HepG2 (cell line): ENCODE measurements at regions not wholly inside any gene's neighbourhood (a gene's known extent, or its start where the extent isn't known, plus 50 kb on each side); places are given as distances from the start of the nearest gene placed in this dataset.

Experiments used
- ATAC-seq: fragments of 200-7000 bp; cut with Tn5 transposase; 3 replicates; pipeline ENCODE4 v1.9.1; 2020; ENCODE audit warnings: mild to moderate bottlenecking, moderate library complexity
- BruUV-seq: library from RNA; stranded (reverse); fragments of 400-500 nt; replicated peaks from 2 replicates; lab custom pipeline; 2021; lab: Mats Ljungman, UMichigan
- CTCF ChIA-PET: fragments of 300-600 bp; formaldehyde crosslinking; extraction: SDS; loops from one replicate; lab custom pipeline; 2021; ENCODE audit warnings: low total read pairs, inconsistent platforms, low intra/inter-chr PET ratio; lab: Yijun Ruan, JAX
- POLR2A ChIA-PET: fragments of 350-600 bp; sonication (Branson Sonifier 250); formaldehyde crosslinking; loops from one replicate; lab custom pipeline; 2020; ENCODE audit warnings: antibody characterized with exemption, inconsistent platforms; lab: Yijun Ruan, JAX
- DNase-seq: peaks from one replicate; pipeline ENCODE4 v3.0.0-alpha.2; 2015; ENCODE audit warnings: low spot score
- FAIRE-seq: peaks from 3 replicates; lab custom pipeline; 2011; peaks lifted over from hg19 to GRCh38; lab: Jason Lieb, UNC
- H2AFZ ChIP-seq: one replicate; pipeline ENCODE4 v1.6.1; 2011; ENCODE audit warnings: low read length, inconsistent platforms
- H3K27ac ChIP-seq: fragments of 300-600 bp; 3 replicates; pipeline ENCODE4 v1.8.0; 2011; ENCODE audit warnings: mixed run types, mild to moderate bottlenecking, mixed read lengths, low read length, inconsistent platforms; ENCODE audit not compliant: insufficient read depth; ENCODE audit errors: extremely low read length
- H3K27me3 ChIP-seq, 2 experiments: fragments of 200-600 bp in 1 of 2; 2 replicates in 1 of 2; 3 replicates in 1 of 2; pipeline versions ENCODE4 v1.6.0 to v1.8.0; 2011; ENCODE audit warnings: low read length in 2 of 2, mild to moderate bottlenecking in 2 of 2, moderate library complexity in 2 of 2, inconsistent platforms in 1 of 2; ENCODE audit not compliant: insufficient read depth in 2 of 2, control insufficient read depth in 1 of 2
- H3K36me3 ChIP-seq, 2 experiments: fragments of 200-600 bp in 1 of 2; replicated peaks in 1 of 2; 2 replicates in 1 of 2; 3 replicates in 1 of 2; pipeline versions ENCODE4 v1.5.1 to v1.8.0; 2011; ENCODE audit warnings: low read length in 2 of 2, inconsistent platforms in 1 of 2; ENCODE audit not compliant: insufficient read depth in 2 of 2, control insufficient read depth in 1 of 2
- H3K4me1 ChIP-seq: 2 replicates; pipeline ENCODE4 v1.5.1; 2012; ENCODE audit warnings: low read length, inconsistent platforms; ENCODE audit not compliant: insufficient read depth
- H3K4me2 ChIP-seq: 2 replicates; pipeline ENCODE4 v1.6.0; 2011; ENCODE audit warnings: low read depth, low read length, inconsistent platforms
- H3K4me3 ChIP-seq, 3 experiments: fragments of 200-600 bp in 1 of 3; sonication (generic), shearing (Covaris generic) in 1 of 3; replicated peaks in 1 of 3; 2 replicates each; pipeline ENCODE4 v1.5.1; 2011 to 2016; ENCODE audit warnings: low read length in 3 of 3, inconsistent platforms in 2 of 3, low read depth in 2 of 3, mild to moderate bottlenecking in 2 of 3, control low read depth in 1 of 3, mixed read lengths in 1 of 3; ENCODE audit not compliant: insufficient read depth in 1 of 3
- H3K79me2 ChIP-seq: one replicate; pipeline ENCODE4 v1.6.1; 2011; ENCODE audit warnings: low read length, inconsistent platforms; ENCODE audit not compliant: insufficient read depth
- H3K9ac ChIP-seq: 2 replicates; pipeline ENCODE4 v1.6.0; 2011; ENCODE audit warnings: mild to moderate bottlenecking, low read depth, low read length, inconsistent platforms; ENCODE audit not compliant: insufficient read depth
- H3K9me3 ChIP-seq: 2 replicates; pipeline ENCODE4 v1.5.1; 2012; ENCODE audit warnings: mild to moderate bottlenecking, low read length
- H4K20me1 ChIP-seq: 2 replicates; pipeline ENCODE4 v1.6.0; 2011; ENCODE audit warnings: inconsistent platforms, mild to moderate bottlenecking, low read length, moderate library complexity; ENCODE audit not compliant: insufficient read depth
- CTCF ChIP-seq: sonication (generic); formaldehyde crosslinking; IDR thresholded peaks from 2 replicates; pipeline ENCODE4 v1.5.0; 2020; ENCODE audit warnings: mild to moderate bottlenecking, missing genetic modification reagents, moderate library complexity
- KAT7 ChIP-seq: IDR thresholded peaks from 2 replicates; pipeline ENCODE4 v1.6.1; 2018; ENCODE audit warnings: borderline replicate concordance, missing compliant biosample characterization
- MATR3 ChIP-seq: sonication (generic); formaldehyde crosslinking; IDR thresholded peaks from 2 replicates; pipeline ENCODE4 v1.4.0; 2020; ENCODE audit warnings: missing genetic modification reagents
- NCOA1 ChIP-seq: sonication (generic); formaldehyde crosslinking; IDR thresholded peaks from 2 replicates; pipeline ENCODE4 v1.9.0; 2021; ENCODE audit warnings: missing genetic modification reagents
- SMC3 ChIP-seq: IDR thresholded peaks from 2 replicates; pipeline ENCODE4 v1.6.1; 2011; ENCODE audit warnings: low read length, improper control_type of control experiment
- STAG1 ChIP-seq: sonication (generic); formaldehyde crosslinking; IDR thresholded peaks from 2 replicates; pipeline ENCODE4 v1.4.0; 2020; ENCODE audit warnings: missing genetic modification reagents
- ZBTB44 ChIP-seq: sonication (generic); formaldehyde crosslinking; IDR thresholded peaks from 2 replicates; pipeline ENCODE4 v1.4.0; 2020; ENCODE audit warnings: missing genetic modification reagents
- ZNF430 ChIP-seq: sonication (generic); formaldehyde crosslinking; IDR thresholded peaks from 2 replicates; pipeline ENCODE4 v1.9.0; 2021; ENCODE audit warnings: mild to moderate bottlenecking, missing genetic modification reagents
- ZNF792 ChIP-seq: IDR thresholded peaks from 2 replicates; pipeline ENCODE4 v1.6.1; 2016
- WGBS: methylation state at CpG from one replicate; pipeline ENCODE4 v1.1.6; 2017; ENCODE audit warnings: low lambda C conversion rate; 5-methylcytosine and 5-hydroxymethylcytosine counted together
- in situ Hi-C: cut with HindIII; loops from 2 replicates; pipeline ENCODE4 v1.10.0; 2017; ENCODE audit warnings: low pct_unique_long_range_greater_than_20kb; ENCODE audit not compliant: extremely low pct_ligation_motif_present
- intact Hi-C: fragments of 100-400 bp; cut with micrococcal nuclease; formaldehyde crosslinking; loops from one replicate; pipeline ENCODE4 v1.10.0; 2022; ENCODE audit not compliant: unreplicated experiment

- Histone ChIP-seq H3K36me3 (no peaks in the 10 kb centered on the region), H3K27ac (no peak overlapping the region), H3K4me1 (no peaks in the 10 kb centered on the region), H3K9ac (no peak overlapping the region), H3K9me3 (no peaks in the 10 kb centered on the region), H4K20me1 (no peaks in the 10 kb centered on the region), H3K4me3 (no peak overlapping the region), H3K27me3 (no peaks in the 10 kb centered on the region), H3K4me2 (no peak overlapping the region), H3K79me2 (no peaks in the 10 kb centered on the region), H2AFZ (no peak overlapping the region)
- BruUV-seq = no TSS peak
- WGBS = 53% methylated on average over 1 of the region's 1 CpG
- no peak for ATAC-seq
- POLR2A ChIA-PET = no interaction called here
- no peak for FAIRE-seq
- CTCF ChIA-PET = interaction anchor here (1.8 to 2.6 kb wide), 2 partner anchors 112 to 227 kb away, joined by 13 to 15 read pairs; no protein-coding TSS in a partner anchor
- peak; percentile 19 for DNase-seq
- in situ Hi-C loops (loop anchor here (10.0 kb wide), 1 partner anchor 117 kb away; no protein-coding TSS in a partner anchor), intact Hi-C loops (loop anchor here (1.0 to 2.0 kb wide), 3 partner anchors 112 to 279 kb away; no protein-coding TSS in a partner anchor)
- no peak for TF ChIP-seq ZNF430 (CRISPR knock-in tag)
- TF ChIP-seq STAG1 (CRISPR knock-in tag) = peak; percentile 59
- peak; percentile 47 for TF ChIP-seq CTCF (CRISPR knock-in tag)
- TF ChIP-seq SMC3 = 0 out of 2 replicates have a peak, but pooled peaks have one; percentile 18
Observed at GRCh38 chr18:54671291-54671881, 80.3 kb downstream of the DYNAP start.

DNA sequence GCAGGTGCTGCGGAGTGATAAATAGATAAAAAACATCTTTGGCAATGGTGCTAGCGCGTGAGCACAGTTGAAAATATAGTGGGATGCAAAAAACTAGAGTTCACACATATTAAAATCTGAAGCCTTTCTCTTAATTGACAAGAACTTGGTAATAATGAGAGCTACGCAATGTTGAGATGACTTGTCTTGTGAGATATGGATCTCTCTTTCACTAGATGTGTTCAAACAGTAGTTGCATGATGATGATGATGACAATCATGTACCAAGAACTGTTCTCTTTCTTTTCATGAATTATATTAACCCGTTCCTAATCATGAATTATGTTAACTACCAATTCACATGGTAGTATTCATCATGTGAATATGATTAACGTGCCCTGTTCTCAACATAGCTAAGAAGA, 81.1 kb downstream of the DYNAP start:
- no peaks in the 10 kb centered on the region for H3K9me3 ChIP-seq
- ChIA-PET CTCF (interaction anchor here (1.8 to 2.6 kb wide), 2 partner anchors 113 to 228 kb away, joined by 13 to 15 read pairs; no protein-coding TSS in a partner anchor), POLR2A (no interaction called here)
- H3K4me2 ChIP-seq = no peak overlapping the region
- TF ChIP-seq ZBTB44 (CRISPR knock-in tag) (no peak), MATR3 (CRISPR knock-in tag) (no peak), KAT7 (no peak), NCOA1 (no peak), ZNF792 (CRISPR knock-in tag) (no peak)
- no TSS peak for BruUV-seq
- no peaks in the 10 kb centered on the region for H3K79me2 ChIP-seq
- no peaks in the 10 kb centered on the region for H3K36me3 ChIP-seq
- intact Hi-C loops = no loop called here
- DNase-seq (no peak), FAIRE-seq (no peak), ATAC-seq (no peak)
- H3K27ac ChIP-seq = no peak overlapping the region
- no peak overlapping the region for H2AFZ ChIP-seq
- H3K4me3 ChIP-seq = no peak overlapping the region
- in situ Hi-C loops = loop anchor here (10.0 kb wide), 1 partner anchor 117 kb away; no protein-coding TSS in a partner anchor
- no peaks in the 10 kb centered on the region for H3K4me1 ChIP-seq
- no peaks in the 10 kb centered on the region for H4K20me1 ChIP-seq
- no peak overlapping the region for H3K9ac ChIP-seq
- no peaks in the 10 kb centered on the region for H3K27me3 ChIP-seq
- 29% methylated on average over 6 of the region's 6 CpGs for WGBS
